HG03571 (cell line): ENCODE measurements at regions not wholly inside any gene's neighbourhood (a gene's known extent, or its start where the extent isn't known, plus 50 kb on each side); places are given as distances from the start of the nearest gene placed in this dataset.

Source experiments
- ATAC-seq: cut with Tn5 transposase; IDR thresholded peaks from one replicate; pipeline ENCODE4 v1.9.1; 2021; ENCODE audit not compliant: unreplicated experiment

GRCh38 chr10:44476409-44477045 is 91.6 kb upstream of the CXCL12 start:
- no peak for ATAC-seq

- ATAC-seq, result no peak
Measured at GRCh38 chr10:44477046-44477425, 92.1 kb upstream of the CXCL12 start.

GRCh38 chr10:44478040-44478439 is 93.1 kb upstream of the CXCL12 start:
- no peak for ATAC-seq

- ATAC-seq, result no peak
Measured at GRCh38 chr10:44478876-44479705, 94.2 kb upstream of the CXCL12 start.

GRCh38 chr10:44492678-44493077 is 107.8 kb upstream of the CXCL12 start:
- ATAC-seq, result no peak

- ATAC-seq, result no peak
Measured at GRCh38 chr10:44498222-44498621, 113.3 kb upstream of the CXCL12 start.

GRCh38 chr10:44500451-44500850 is 115.6 kb upstream of the CXCL12 start:
- no peak for ATAC-seq

- no peak for ATAC-seq
Measured at GRCh38 chr10:44506386-44506785, 121.5 kb upstream of the CXCL12 start.

- no peak for ATAC-seq
Measured at GRCh38 chr10:44510379-44511115, 125.7 kb upstream of the CXCL12 start.

- no peak for ATAC-seq
Measured at GRCh38 chr10:44511166-44511565, 126.3 kb upstream of the CXCL12 start.

- no peak for ATAC-seq
Measured at GRCh38 chr10:44511601-44512000, 126.7 kb upstream of the CXCL12 start.

GRCh38 chr10:44512431-44513022 is 127.6 kb upstream of the CXCL12 start:
- ATAC-seq, result no peak

GRCh38 chr10:44513591-44513990 is 128.7 kb upstream of the CXCL12 start:
- no peak for ATAC-seq

- no peak for ATAC-seq
Measured at GRCh38 chr10:44516891-44517290, 132.0 kb upstream of the CXCL12 start.

GRCh38 chr10:44517635-44518034 is 132.7 kb upstream of the CXCL12 start:
- ATAC-seq, result no peak

- ATAC-seq, result no peak
Measured at GRCh38 chr10:44519361-44519760, 134.5 kb upstream of the CXCL12 start.

- no peak for ATAC-seq
Measured at GRCh38 chr10:44520651-44521050, 135.8 kb upstream of the CXCL12 start.

GRCh38 chr10:44539178-44539577 is 154.3 kb upstream of the CXCL12 start:
- no peak for ATAC-seq

- ATAC-seq, result no peak
Measured at GRCh38 chr10:44552726-44553125, 167.8 kb upstream of the CXCL12 start.

GRCh38 chr10:44557596-44558191 is 172.8 kb upstream of the CXCL12 start:
- ATAC-seq, result no peak

GRCh38 chr10:44558521-44558920 is 173.6 kb upstream of the CXCL12 start:
- no peak for ATAC-seq
